Gastrocnemius medialis (tissue), 4 donors: ENCODE measurements at regions not wholly inside any gene's neighbourhood (a gene's known extent, or its start where the extent isn't known, plus 50 kb on each side); places are given as distances from the start of the nearest gene placed in this dataset.

Experiments
- ATAC-seq, 2 donors: fragments of 150-250 bp; one replicate each; pipeline ENCODE4 v1.9.1; 2016
- DNase-seq, 2 donors: peaks; one replicate each; pipeline ENCODE4 v3.0.0-alpha.2; 2019
- H3K27ac ChIP-seq, 4 donors: fragments of 200-600 bp; sonication (generic); 1 replicate in 1 of 4; 2 replicates in 3 of 4; pipeline ENCODE4 v1.5.1; 2016 to 2018; ENCODE audit warnings: mild to moderate bottlenecking in 2 of 4, moderate library complexity in 1 of 4
- H3K27me3 ChIP-seq, 3 donors: fragments of 200-600 bp; sonication (generic) in 2 of 3; 1 replicate in 1 of 3; 2 replicates in 2 of 3; pipeline versions ENCODE4 v1.5.1 to v1.6.0; 2016 to 2019; ENCODE audit warnings: mild to moderate bottlenecking in 1 of 3, moderate library complexity in 1 of 3
- H3K36me3 ChIP-seq, 2 donors: fragments of 200-600 bp; sonication (generic) in 1 of 2; one replicate each; pipeline ENCODE4 v1.5.1; 2017 to 2018
- H3K4me1 ChIP-seq, 2 donors: fragments of 200-600 bp; sonication (generic) in 1 of 2; one replicate each; pipeline ENCODE4 v1.5.1; 2016 to 2017; ENCODE audit warnings: mild to moderate bottlenecking in 2 of 2
- H3K4me3 ChIP-seq, 4 donors: fragments of 200-600 bp; sonication (generic) in 3 of 4; 1 replicate in 1 of 4; 2 replicates in 3 of 4; pipeline ENCODE4 v1.5.1; 2016 to 2019; ENCODE audit warnings: mild to moderate bottlenecking in 2 of 4
- H3K9me3 ChIP-seq, 3 donors: fragments of 200-600 bp; sonication (generic) in 2 of 3; 1 replicate in 1 of 3; 2 replicates in 2 of 3; pipeline ENCODE4 v1.5.1; 2016 to 2019
- POLR2A ChIP-seq, 2 donors: fragments of 450-650 bp; IDR thresholded peaks; one replicate each; pipeline ENCODE4 v1.6.1; 2017; ENCODE audit warnings: antibody characterized with exemption in 2 of 2, mild to moderate bottlenecking in 2 of 2, moderate library complexity in 2 of 2
- in situ Hi-C, 4 donors: fragments of 200-750 bp; cut with MboI; loops; one replicate each; pipeline versions ENCODE4 v1.15.0 to v1.8.0; 2017; ENCODE audit warnings: low sequenced_read_pairs in 4 of 4
- intact Hi-C: fragments of 100-400 bp; cut with DNase I; formaldehyde crosslinking; loops from one replicate; pipeline ENCODE4 v1.15.1; 2023; ENCODE audit warnings: low total_unique reads
- TF ChIP-seq, protein P1 (sequence below), 5 experiments: fragments of 450-650 bp in 3 of 5; fragments of 200-600 bp in 2 of 5; sonication (generic) in 2 of 5; IDR thresholded peaks in 4 of 5; conservative IDR thresholded peaks in 1 of 5; 1 replicate in 4 of 5; 2 replicates in 1 of 5; pipeline ENCODE4 v1.5.1; 2016 to 2019; ENCODE audit warnings: antibody characterized with exemption in 5 of 5, mild to moderate bottlenecking in 3 of 5, moderate library complexity in 3 of 5

DNA sequence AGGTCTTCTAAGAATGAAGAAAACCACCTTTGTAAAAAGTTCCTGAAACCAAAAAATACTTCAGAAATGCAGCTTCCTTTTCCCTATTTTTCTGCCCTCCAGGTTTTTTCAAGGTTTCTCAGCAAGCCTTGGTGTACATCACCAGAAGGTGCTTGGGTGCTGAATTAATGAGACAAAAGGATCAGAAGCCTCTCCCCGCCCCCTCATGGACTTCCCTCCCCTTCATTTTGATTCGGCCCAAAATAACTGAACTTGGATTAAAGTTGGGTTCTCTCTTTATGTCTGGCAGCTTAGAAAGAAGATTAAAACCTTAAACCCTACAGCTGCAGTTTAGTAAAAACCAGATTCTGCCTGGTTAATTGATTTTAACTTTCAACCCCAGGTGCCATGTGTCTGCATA is 121.7 kb upstream of the ERCC4 start:
- Histone ChIP-seq H3K4me3 (no peak overlapping the region), H3K36me3 (no peaks in the 10 kb centered on the region), H3K9me3 (no peaks in the 10 kb centered on the region), H3K4me1 (peaks cover 18 to 19% of the 10 kb centered on the region in 2 donors), H3K27me3 (no peaks in the 10 kb centered on the region), H3K27ac (no peak overlapping the region)
- intact Hi-C loops: no loop called here
- no peak for TF ChIP-seq POLR2A (IDR thresholded peaks at IDR 0.05)
- TF ChIP-seq, protein P1, sequence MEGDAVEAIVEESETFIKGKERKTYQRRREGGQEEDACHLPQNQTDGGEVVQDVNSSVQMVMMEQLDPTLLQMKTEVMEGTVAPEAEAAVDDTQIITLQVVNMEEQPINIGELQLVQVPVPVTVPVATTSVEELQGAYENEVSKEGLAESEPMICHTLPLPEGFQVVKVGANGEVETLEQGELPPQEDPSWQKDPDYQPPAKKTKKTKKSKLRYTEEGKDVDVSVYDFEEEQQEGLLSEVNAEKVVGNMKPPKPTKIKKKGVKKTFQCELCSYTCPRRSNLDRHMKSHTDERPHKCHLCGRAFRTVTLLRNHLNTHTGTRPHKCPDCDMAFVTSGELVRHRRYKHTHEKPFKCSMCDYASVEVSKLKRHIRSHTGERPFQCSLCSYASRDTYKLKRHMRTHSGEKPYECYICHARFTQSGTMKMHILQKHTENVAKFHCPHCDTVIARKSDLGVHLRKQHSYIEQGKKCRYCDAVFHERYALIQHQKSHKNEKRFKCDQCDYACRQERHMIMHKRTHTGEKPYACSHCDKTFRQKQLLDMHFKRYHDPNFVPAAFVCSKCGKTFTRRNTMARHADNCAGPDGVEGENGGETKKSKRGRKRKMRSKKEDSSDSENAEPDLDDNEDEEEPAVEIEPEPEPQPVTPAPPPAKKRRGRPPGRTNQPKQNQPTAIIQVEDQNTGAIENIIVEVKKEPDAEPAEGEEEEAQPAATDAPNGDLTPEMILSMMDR (IDR thresholded peaks at IDR 0.05 in 4 of 5, conservative IDR thresholded peaks at IDR 0.05 in 1 of 5): no peak
- DNase-seq (no peak), ATAC-seq (no peak)
- in situ Hi-C loops: loop anchor here in 1 of 4 donors (25.0 kb wide), 1 partner anchor 89 kb away; no protein-coding TSS in a partner anchor

DNA sequence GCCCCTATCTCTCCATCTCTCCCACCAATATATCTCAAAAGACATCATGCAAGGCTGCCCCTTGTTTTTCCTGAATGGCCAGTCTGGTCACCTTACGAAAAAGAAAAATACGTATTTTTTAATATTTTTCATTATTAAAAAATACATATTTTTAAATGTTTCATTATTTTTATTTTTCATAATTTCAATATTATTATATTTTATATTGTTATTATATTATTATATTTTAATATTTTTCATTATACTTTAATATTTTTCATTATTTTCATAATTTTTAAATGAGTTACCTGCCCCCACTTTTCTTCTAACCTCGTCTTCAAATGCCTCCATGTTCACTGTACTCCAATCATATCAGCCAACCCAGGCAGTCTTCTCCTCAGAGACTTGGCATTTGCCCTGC is 116.0 kb upstream of the ERCC4 start:
- Histone ChIP-seq H3K4me1 (no peaks in the 10 kb centered on the region), H3K9me3 (no peaks in the 10 kb centered on the region), H3K27ac (no peak overlapping the region), H3K36me3 (no peaks in the 10 kb centered on the region), H3K4me3 (no peak overlapping the region), H3K27me3 (no peaks in the 10 kb centered on the region)
- no peak for DNase-seq
- no peak for ATAC-seq
- intact Hi-C loops (no loop called here), in situ Hi-C loops (no loop called here)
- TF ChIP-seq POLR2A (IDR thresholded peaks at IDR 0.05): no peak
- TF ChIP-seq, protein P1 (IDR thresholded peaks at IDR 0.05 in 4 of 5, conservative IDR thresholded peaks at IDR 0.05 in 1 of 5): no peak

GRCh38 chr16:13805951-13806350 is 114.0 kb upstream of the ERCC4 start:
- Histone ChIP-seq H3K27me3 (peaks cover 0 to 4% (median 0%) of the 10 kb centered on the region in 3 donors), H3K9me3 (no peaks in the 10 kb centered on the region), H3K36me3 (no peaks in the 10 kb centered on the region), H3K4me1 (no peaks in the 10 kb centered on the region), H3K4me3 (no peak overlapping the region), H3K27ac (no peak overlapping the region)
- DNase-seq (no peak), ATAC-seq (no peak)
- in situ Hi-C loops: no loop called here
- intact Hi-C loops: no loop called here
- TF ChIP-seq, protein P1 (IDR thresholded peaks at IDR 0.05 in 4 of 5, conservative IDR thresholded peaks at IDR 0.05 in 1 of 5): no peak
- TF ChIP-seq POLR2A (IDR thresholded peaks at IDR 0.05): no peak

DNA sequence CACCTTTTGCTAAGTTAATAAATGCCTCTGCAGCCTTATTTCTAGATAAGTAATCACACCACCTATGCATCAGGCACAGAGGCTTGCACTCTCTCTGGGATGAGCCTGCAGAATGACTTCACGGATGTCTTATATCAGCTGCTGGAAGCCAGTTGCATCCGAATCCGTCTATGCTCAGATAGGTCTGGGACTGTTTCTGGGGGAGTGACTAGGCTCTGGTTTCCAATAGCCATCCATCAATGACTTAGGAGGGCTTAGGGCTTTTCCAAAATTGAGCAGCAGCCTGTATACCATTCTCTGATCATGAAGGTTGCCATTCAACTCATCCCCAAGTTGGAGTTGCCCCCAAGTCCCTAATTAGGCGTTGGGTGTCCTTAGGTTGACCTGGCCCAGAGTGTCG is 113.3 kb upstream of the ERCC4 start:
- no peaks in the 10 kb centered on the region for H3K4me1 ChIP-seq
- no peaks in the 10 kb centered on the region for H3K9me3 ChIP-seq
- H3K4me3 ChIP-seq: no peak overlapping the region
- no peak for DNase-seq
- TF ChIP-seq, protein P1 (IDR thresholded peaks at IDR 0.05 in 4 of 5, conservative IDR thresholded peaks at IDR 0.05 in 1 of 5): no peak
- TF ChIP-seq POLR2A (IDR thresholded peaks at IDR 0.05): no peak
- no peak for ATAC-seq
- peaks cover 0 to 4% (median 0%) of the 10 kb centered on the region in 3 donors for H3K27me3 ChIP-seq
- intact Hi-C loops: no loop called here
- H3K27ac ChIP-seq: no peak overlapping the region
- H3K36me3 ChIP-seq: no peaks in the 10 kb centered on the region
- in situ Hi-C loops: no loop called here

DNA sequence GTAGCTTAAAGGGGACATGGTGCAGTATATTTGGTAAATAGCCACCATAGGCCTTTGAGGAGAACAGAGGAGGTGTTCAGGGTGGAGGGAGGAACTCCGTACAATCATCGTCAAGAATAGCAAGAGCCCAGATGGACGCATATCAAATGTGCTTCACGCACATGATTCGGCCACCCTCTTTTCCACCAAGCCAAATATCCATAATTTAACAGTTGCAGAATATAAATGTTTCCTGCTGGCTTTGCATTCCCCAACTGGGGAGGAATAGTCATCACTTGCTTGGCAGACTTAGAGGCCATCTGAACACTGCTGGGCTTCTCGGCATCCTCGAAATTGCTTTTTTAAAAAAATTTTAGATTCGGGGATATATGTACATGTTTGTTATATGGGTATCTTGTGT is 111.9 kb upstream of the ERCC4 start:
- intact Hi-C loops: no loop called here
- Histone ChIP-seq H3K27ac (no peak overlapping the region), H3K9me3 (no peaks in the 10 kb centered on the region), H3K4me3 (no peak overlapping the region), H3K36me3 (no peaks in the 10 kb centered on the region), H3K27me3 (peaks cover 0 to 4% (median 0%) of the 10 kb centered on the region in 3 donors), H3K4me1 (no peaks in the 10 kb centered on the region)
- ATAC-seq (no peak), DNase-seq (no peak)
- in situ Hi-C loops: no loop called here
- TF ChIP-seq, protein P1 (IDR thresholded peaks at IDR 0.05 in 4 of 5, conservative IDR thresholded peaks at IDR 0.05 in 1 of 5): no peak
- TF ChIP-seq POLR2A (IDR thresholded peaks at IDR 0.05): no peak
